Prostate gland (tissue), 2 donors: ENCODE measurements at regions not wholly inside any gene's neighbourhood (a gene's known extent, or its start where the extent isn't known, plus 50 kb on each side); places are given as distances from the start of the nearest gene placed in this dataset.
"Not testable (repeated sequence)": the region's sequence is repeated elsewhere in the genome, so short reads cannot be mapped to it uniquely, and the experiment has no call there.

Experiments used
- DNase-seq: peaks from one replicate; pipeline ENCODE4 v3.0.0-alpha.2; 2019; ENCODE audit warnings: low spot score
- H3K27ac ChIP-seq, 2 donors: fragments of 200-600 bp; sonication (generic); 2 replicates each; pipeline ENCODE4 v1.5.1; 2017 to 2019
- H3K27me3 ChIP-seq: fragments of 200-600 bp; sonication (generic); replicated peaks from 2 replicates; pipeline ENCODE4 v1.5.1; 2019; ENCODE audit not compliant: insufficient read depth
- H3K36me3 ChIP-seq, 2 donors: fragments of 200-600 bp; sonication (generic); 1 replicate in 1 of 2; 2 replicates in 1 of 2; pipeline versions ENCODE4 v1.5.1 to v1.8.1; 2017 to 2019
- H3K4me1 ChIP-seq: fragments of 200-600 bp; sonication (generic); replicated peaks from 2 replicates; pipeline ENCODE4 v1.5.1; 2019
- H3K4me3 ChIP-seq, 2 donors: fragments of 200-600 bp; sonication (generic); 2 replicates each; pipeline ENCODE4 v1.5.1; 2017 to 2019
- H3K9me3 ChIP-seq: fragments of 200-600 bp; sonication (generic); 2 replicates; pipeline ENCODE4 v1.5.1; 2017
- CTCF ChIP-seq, 4 experiments: fragments of 200-600 bp in 2 of 4; fragments of 450-650 bp in 2 of 4; sonication (generic) in 2 of 4; IDR thresholded peaks; 1 replicate in 3 of 4; 2 replicates in 1 of 4; pipeline ENCODE4 v1.5.1; 2016 to 2019; ENCODE audit warnings: antibody characterized with exemption in 4 of 4, mild to moderate bottlenecking in 2 of 4, moderate library complexity in 2 of 4
- POLR2A ChIP-seq: fragments of 450-650 bp; IDR thresholded peaks from one replicate; pipeline ENCODE4 v1.6.1; 2016; ENCODE audit warnings: antibody characterized with exemption, mild to moderate bottlenecking
- POLR2AphosphoS5 ChIP-seq: sonication (generic); formaldehyde crosslinking; IDR thresholded peaks from one replicate; pipeline ENCODE4 v1.6.1; 2017; ENCODE audit warnings: antibody characterized with exemption
- WGBS: methylation state at CpG from one replicate; pipeline ENCODE4 v1.1.5; 2018; 5-methylcytosine and 5-hydroxymethylcytosine counted together
- intact Hi-C: fragments of 100-400 bp; cut with DNase I; formaldehyde crosslinking; loops from one replicate; pipeline ENCODE4 v1.14.2; 2022

GRCh38 chr3:161694682-161695564, 198.3 kb downstream of the OTOL1 start:
- Histone ChIP-seq H3K27ac (no peak overlapping the region), H3K36me3 (no peaks in the 10 kb centered on the region), H3K9me3 (no peaks in the 10 kb centered on the region), H3K27me3 (no peaks in the 10 kb centered on the region), H3K4me3 (no peak overlapping the region), H3K4me1 (no peaks in the 10 kb centered on the region)
- intact Hi-C loops, result no loop called here
- WGBS, result 50% methylated on average over 5 of the region's 5 CpGs
- no peak for DNase-seq
- TF ChIP-seq CTCF (IDR thresholded peaks at IDR 0.05), result no peak
- no peak for TF ChIP-seq POLR2A
- no peak for TF ChIP-seq POLR2AphosphoS5

- intact Hi-C loops, result no loop called here
- no peak for DNase-seq
- no peaks in the 10 kb centered on the region for H3K27me3 ChIP-seq
- TF ChIP-seq POLR2AphosphoS5, result no peak
- no peak for TF ChIP-seq POLR2A
- TF ChIP-seq CTCF (IDR thresholded peaks at IDR 0.05), result no peak
- WGBS, result 73% methylated on average over 1 of the region's 1 CpG
- no peaks in the 10 kb centered on the region for H3K36me3 ChIP-seq
- no peak overlapping the region for H3K4me3 ChIP-seq
- no peak overlapping the region for H3K27ac ChIP-seq
- H3K9me3 ChIP-seq, result no peaks in the 10 kb centered on the region
- no peaks in the 10 kb centered on the region for H3K4me1 ChIP-seq
Measured at GRCh38 chr3:161695811-161696210, 199.2 kb downstream of the OTOL1 start.

GRCh38 chr3:161700998-161701397, 204.4 kb downstream of the OTOL1 start:
- Histone ChIP-seq H3K4me3 (no peak overlapping the region), H3K36me3 (no peaks in the 10 kb centered on the region), H3K4me1 (no peaks in the 10 kb centered on the region), H3K27ac (no peak overlapping the region), H3K27me3 (no peaks in the 10 kb centered on the region), H3K9me3 (no peaks in the 10 kb centered on the region)
- TF ChIP-seq POLR2AphosphoS5, result no peak
- TF ChIP-seq CTCF (IDR thresholded peaks at IDR 0.05), result no peak
- no peak for TF ChIP-seq POLR2A
- no peak for DNase-seq
- intact Hi-C loops, result no loop called here
- 73% methylated on average over 1 of the region's 2 CpGs for WGBS

- H3K4me3 ChIP-seq, DNase-seq, H3K36me3 ChIP-seq, H3K27ac ChIP-seq, intact Hi-C loops, H3K27me3 ChIP-seq, H3K4me1 ChIP-seq, H3K9me3 ChIP-seq: not testable (repeated sequence)
- 70% methylated on average over 5 of the region's 5 CpGs for WGBS
Measured at GRCh38 chr3:161707253-161707652, 210.6 kb downstream of the OTOL1 start.

GRCh38 chr3:161713731-161714130, 217.1 kb downstream of the OTOL1 start:
- intact Hi-C loops, result no loop called here
- Histone ChIP-seq H3K27me3 (no peaks in the 10 kb centered on the region), H3K36me3 (no peaks in the 10 kb centered on the region), H3K27ac (no peak overlapping the region), H3K9me3 (no peaks in the 10 kb centered on the region), H3K4me3 (no peak overlapping the region), H3K4me1 (no peaks in the 10 kb centered on the region)
- no peak for DNase-seq
- no peak for TF ChIP-seq CTCF (IDR thresholded peaks at IDR 0.05)
- TF ChIP-seq POLR2A, result no peak
- no peak for TF ChIP-seq POLR2AphosphoS5
